HG03064 (cell line): ENCODE measurements at regions not wholly inside any gene's neighbourhood (a gene's known extent, or its start where the extent isn't known, plus 50 kb on each side); places are given as distances from the start of the nearest gene placed in this dataset.
"Not testable (repeated sequence)": the region's sequence is repeated elsewhere in the genome, so short reads cannot be mapped to it uniquely, and the experiment has no call there.

Experiments
- ATAC-seq: cut with Tn5 transposase; IDR thresholded peaks from one replicate; pipeline ENCODE4 v1.9.1; 2021; ENCODE audit warnings: low read depth; ENCODE audit not compliant: unreplicated experiment

DNA sequence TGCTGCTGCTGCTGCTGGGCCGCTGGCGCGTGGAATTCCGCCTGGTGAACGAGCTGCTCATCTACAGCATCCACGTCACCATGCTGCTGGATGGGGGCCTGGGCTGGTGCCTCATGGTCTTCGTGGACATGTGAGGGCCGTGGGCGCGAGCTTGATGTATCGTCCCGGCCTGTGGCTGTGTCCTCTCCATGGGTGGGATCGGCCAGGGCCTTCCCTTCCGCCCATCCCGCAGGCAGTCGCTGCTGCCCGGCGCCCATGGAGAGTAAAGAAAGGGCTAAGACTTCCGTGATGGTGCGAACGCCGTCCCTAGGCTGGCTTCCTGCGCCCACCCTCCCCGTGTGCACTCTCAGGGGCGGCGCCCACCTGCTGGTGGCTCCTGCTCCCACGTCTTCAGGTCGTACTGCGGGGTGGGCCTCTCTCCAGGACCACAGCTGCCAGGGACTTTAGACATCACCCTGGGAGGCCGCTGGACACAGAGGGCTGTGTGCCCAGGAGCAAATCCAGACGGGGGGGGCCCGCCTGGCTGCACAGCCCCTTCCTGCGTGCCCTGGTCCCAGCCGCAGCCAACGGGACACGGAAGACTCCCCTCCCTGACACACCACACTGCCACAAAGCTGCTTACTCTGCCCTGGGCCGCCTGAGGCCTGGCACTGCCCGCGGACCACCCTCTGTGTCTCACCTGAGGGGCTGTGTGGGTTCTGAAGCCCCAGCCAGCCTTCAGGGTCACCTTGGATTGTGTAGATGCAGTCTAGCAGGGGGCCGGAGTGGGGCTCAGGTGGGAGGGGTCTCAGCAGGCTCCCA is 167.5 kb downstream of the SEPTIN7 start:
- ATAC-seq, result no peak

DNA sequence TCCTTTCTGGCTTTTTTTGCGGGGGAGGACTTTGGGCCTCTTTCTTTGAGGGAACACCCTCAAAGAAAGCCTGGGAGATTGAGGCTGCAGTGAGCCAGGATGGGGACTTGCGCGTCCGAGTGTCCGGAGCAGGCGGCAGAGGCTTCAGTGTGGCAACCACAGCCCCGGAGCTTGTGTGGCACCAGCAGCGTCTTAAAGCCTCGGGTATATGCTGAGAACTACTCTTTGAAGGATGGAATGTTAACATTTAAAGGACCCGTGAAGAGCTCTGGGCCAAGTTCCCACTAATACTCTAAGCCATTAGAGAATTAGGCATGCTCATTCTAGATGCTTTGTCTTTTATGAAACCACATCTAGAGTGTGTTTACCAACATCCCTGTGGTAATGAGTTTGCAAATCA is 168.2 kb downstream of the SEPTIN7 start:
- ATAC-seq, result no peak

DNA sequence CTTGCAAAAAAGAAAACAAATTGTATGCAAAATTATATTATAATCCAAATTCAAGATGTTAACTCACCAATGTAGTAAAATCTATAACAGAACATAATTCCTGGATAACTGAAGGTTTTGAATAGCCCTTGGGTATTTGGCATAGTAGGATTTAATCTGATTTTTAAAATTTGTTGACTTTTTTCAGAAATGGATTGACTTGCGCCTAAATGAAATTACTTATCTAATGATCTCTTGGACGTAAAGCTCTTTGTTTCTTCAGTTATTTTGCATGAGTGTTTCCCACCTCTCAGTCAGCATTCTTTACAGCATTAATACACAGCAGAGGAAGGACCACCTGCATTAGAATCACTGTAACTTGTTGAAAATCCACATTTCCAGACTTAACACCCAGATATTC is 169.6 kb downstream of the SEPTIN7 start:
- no peak for ATAC-seq

DNA sequence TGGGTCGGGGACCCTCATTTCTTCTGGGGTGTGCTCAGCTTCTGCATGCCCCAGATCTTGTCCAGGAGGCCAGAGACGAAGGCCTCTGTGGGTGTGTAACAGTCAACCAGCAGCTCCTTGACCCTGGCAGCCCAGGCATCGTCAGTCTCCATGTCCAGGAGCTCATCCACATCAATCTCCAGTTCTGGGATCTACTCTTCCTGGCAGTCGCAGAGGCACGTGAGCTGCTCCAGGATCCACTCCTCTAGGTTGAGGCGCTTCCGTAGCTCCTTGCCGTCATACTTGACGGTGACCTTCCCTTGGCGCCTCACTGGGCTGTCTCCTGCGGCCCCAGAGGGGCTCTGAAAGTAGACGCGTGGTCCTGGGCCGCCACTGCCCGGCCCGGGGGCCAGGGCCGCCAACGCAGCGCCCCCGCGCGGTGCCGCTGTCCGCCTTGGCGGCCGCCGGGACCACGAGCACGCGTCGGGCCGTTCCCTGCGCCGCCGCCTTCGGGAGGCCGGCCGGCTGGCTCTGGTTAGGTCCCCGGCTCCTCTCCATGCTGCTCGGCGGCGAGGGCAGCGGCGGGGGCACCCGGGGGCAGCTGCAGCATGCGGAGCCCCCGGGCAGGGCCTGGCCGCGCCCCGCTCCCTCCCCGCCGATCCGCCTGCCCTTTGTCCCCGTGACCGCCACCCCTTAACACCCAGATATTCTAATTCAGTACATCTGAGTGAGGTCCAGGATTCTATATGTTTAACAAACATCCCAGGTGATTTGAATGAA is 170.5 kb downstream of the SEPTIN7 start:
- no peak for ATAC-seq

DNA sequence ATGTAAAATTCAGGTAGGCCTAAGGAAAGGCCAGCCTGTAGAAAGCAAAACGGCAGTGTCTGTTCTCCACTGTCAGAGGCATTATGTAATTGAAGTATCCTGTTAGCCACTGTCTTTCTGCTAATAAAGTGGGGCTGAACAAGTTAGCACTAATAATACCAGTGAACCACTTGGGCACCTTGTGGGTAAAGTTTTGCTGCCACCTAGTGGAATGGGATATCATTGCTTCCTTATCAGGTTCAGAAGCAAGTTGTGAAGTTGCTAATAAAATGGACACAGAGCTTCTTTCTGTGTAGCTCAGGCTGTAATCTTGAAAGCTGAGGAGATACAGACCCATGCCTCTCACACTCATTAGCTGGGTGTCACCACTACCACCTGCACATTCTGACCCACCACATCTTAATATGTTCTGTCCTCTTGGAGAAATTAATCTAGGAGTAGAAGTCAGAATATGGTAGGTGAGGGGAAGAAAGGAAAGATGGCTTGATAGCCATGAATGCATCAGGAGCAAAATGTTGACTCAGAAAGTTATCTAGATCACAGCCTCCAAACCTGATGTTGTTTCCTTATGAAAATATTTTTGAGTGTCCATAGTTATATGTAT is 175.1 kb downstream of the SEPTIN7 start:
- ATAC-seq, result peak; percentile 75

DNA sequence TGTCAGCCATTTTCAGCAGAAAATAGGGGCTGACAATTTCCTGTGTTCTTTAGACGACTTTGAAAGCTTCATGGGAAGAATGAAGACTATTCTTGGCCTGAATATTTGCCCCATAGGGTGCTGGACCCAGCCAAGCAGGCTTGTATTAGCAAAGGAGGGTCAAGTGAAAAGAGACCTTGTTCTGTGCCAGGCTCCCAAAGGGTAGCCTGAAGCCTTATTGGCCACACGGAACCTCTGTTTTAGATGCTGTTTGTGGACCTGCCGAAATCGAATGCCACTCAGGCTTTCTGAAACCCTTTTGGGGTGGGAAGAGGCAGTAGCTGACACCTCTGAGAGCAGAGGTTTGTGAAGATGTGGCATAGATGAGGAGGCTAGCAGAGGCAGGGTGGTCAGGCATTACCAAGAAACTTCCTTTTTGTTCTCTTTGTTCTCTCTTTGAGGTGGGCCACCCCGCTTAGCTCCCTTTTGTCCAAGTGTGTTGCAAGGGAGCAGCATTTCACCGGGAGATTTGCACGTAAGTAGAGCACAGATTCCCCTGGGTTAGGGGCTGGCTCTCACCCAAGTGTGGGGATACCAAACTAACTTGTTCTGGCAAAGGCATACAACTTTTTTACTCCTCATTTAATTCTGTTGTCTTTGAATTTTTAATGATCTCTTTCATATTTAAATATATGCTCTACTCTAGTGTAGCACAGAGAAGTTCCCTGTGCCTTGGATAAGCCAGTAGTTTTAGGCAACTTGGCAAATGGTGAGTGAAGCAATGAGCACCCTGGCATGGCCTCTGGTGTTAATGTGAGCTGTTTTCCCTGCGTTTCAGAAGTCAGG is 174.0 kb upstream of the EEPD1 start:
- not testable (repeated sequence) for ATAC-seq

DNA sequence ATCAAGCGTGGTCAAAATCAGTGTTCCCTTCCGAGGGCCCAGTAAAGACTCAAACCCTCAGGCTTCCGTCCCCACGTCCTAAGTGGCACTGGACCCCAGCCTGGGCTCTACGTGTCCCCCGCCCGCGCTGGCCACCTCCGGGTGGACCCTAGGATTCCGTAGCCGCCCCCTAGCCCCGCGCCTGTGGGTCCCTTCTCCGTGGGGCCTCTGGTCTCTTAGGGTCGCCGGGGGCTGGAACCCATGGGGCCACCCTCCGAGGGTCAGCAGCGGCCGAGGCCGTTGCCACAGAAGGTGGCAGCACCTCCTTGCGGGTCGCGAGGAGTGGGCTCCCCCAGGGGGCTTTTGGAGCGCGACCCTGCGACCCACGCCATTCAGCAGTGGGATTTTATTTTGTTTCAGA is 170.5 kb upstream of the EEPD1 start:
- no peak for ATAC-seq

DNA sequence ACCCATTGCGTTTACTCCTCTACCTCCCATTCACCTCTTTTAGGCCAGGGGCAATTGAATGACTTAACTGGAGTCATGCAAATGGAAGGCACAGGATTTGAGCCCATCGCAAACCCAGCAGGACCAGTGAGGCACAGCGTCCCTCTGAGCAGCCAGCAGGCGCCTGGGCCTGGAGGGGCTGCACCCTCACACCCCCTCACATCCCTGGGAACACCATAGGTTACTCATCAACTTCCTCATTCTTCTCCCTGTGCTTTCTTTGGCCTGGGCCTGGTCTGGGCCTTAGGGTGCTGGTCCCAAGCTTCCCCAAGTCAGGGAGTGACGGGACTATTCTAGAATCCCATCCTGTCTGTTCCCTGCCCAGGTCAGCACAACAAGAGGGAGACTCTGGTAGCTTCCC is 169.4 kb upstream of the EEPD1 start:
- ATAC-seq, result no peak

DNA sequence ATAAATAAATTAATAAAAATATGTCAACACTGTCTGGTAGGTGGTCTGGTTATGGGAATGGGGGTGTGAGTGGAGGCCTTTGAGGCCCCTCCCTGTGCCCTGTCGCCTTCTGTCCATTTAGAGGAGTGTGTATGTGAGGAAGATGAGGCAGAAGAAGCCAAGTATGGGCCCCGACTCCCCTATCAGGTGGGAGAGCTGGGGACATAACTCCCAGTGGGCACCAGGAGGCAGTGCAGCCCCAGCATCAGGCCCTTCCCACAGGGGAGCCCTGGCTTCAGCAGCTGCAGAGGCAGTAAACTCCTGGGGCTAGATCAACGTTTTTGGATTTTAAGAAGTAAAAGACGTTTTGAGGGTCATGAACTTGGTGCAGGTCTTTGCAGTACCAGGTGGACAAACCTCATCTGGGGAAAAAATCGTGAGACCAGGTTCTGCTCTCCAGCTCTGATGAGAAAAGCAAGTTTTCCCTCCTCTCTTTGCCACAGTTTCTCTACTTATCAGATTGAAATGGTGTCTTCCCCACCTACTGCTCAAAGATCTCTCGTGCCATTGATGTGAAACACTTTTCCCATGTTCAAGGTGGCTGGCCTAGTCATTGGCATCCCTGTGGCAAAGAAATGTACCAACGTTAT is 167.8 kb upstream of the EEPD1 start:
- peak; percentile 90 for ATAC-seq

DNA sequence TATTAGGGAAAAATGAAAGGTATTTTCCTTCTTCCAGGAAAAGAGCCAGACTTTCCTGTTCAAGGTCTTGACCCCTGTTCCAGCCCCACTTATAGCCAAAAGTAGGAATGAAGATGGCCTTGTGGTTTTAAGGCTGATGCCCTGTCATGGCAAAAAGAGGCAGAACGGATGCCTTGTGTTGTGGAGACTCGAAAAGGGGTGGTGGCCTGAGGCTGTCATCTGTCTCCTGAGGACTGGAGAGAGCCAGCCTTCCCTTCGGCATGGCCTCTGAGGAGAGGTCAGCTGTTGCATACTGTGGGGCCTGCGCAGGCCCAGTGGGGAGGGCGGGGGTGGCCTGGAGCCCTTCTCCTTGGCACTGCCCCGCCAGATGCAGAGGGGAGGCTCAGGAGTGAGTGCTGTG is 166.0 kb upstream of the EEPD1 start:
- no peak for ATAC-seq

DNA sequence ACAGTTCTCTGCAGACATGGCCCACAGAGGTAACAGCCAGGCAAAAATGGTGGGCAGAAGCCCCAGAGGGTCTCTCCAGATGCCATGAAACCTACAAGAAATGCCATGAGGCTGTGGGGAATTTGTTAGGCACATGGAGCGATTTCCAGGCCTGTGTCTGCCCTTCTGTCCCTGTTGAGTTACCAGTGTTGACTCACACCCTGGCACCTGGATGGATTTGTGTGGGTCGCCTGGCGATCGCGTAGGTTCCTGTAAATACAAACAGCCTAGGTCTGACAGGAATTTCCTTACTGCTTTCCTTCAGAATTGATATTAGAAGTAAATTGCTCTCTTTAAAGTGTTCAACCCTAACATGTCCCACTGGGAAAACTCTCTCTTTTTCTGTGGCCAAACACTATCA is 164.9 kb upstream of the EEPD1 start:
- no peak for ATAC-seq

DNA sequence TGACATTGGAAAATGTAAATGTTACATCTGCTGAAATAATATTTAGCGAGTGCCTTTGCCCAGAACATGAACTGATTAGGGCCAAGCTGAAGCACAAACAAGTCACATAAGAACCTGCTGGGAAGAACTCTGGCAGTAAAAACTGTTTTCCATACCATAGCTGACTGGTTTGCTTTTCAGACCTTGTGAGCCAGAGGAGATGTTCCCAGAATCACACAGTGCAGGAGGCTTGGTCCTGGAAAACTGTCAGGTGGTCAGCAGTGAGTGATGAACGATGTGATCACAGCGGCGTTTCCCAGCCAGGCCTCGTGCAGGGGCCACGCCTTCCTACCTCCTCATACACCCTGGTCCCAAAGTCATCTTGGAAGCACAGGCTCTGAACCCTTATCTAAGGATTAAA is 164.2 kb upstream of the EEPD1 start:
- ATAC-seq, result no peak

DNA sequence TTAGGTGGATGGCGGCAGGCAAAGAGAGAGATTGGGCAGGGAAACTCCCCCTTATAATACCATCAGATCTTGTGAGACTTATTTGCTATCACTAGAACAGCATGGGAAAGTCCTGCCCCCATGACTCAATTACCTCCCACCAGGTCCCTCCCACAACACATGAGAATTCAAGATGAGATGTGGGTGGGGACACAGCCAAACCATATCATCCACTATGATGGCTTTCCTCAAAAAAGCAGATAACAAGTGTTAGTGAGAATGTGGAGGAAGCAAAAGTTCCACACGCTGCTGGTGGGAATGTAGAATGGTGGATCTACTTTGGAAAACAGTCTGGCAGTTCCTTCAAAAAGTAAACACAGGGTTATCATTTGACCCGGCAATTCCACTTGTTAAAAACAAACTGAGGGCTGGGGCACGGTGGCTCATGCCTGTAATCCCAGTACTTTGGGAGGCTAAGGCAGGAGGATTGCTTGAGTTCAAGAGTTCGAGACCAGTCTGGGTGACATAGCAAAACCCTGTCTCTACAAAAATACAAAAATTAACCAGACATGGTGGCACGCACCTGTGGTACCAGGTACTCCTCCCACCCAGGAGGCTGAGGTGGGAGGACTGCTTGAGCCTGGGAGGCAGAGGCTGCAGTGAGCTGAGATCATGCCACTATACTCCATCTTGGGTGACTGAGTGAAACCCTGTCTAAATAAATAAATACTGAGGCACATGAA is 161.4 kb upstream of the EEPD1 start:
- no peak for ATAC-seq

DNA sequence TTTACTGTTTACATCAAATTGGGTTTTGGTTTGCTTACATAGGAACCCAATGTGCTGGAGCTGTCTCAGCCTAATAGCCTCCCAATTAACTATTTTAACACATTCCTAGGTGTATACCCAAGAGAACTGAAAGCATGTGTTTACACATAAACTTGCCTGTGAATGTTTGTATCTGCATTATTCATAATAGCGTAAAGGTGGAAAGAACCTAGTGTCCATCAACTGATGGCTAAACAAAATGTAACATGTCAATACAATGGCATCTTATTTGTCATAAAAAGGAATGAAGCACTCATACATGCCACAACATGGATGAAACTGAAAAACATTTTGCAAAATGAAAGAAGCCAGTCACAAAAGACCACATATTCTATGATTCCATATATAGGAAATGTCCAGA is 160.6 kb upstream of the EEPD1 start:
- ATAC-seq, result no peak

DNA sequence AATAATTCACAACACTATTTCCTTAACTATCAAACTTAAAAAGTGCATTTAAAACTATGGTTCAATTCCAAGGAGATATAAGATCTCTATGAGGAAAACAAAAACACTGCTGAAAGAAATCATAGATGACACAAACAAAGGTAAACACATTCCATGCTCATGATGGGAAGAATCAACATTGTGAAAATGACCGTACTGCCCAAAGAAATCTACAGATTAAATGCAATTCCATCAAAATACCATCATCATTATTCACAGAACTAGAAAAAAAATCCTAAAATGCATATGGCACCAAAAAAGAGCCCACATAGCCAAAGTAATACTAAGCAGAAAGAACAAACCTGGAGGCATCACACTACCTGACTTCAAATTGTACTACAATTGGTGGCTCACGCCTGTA is 159.9 kb upstream of the EEPD1 start:
- ATAC-seq, result no peak

DNA sequence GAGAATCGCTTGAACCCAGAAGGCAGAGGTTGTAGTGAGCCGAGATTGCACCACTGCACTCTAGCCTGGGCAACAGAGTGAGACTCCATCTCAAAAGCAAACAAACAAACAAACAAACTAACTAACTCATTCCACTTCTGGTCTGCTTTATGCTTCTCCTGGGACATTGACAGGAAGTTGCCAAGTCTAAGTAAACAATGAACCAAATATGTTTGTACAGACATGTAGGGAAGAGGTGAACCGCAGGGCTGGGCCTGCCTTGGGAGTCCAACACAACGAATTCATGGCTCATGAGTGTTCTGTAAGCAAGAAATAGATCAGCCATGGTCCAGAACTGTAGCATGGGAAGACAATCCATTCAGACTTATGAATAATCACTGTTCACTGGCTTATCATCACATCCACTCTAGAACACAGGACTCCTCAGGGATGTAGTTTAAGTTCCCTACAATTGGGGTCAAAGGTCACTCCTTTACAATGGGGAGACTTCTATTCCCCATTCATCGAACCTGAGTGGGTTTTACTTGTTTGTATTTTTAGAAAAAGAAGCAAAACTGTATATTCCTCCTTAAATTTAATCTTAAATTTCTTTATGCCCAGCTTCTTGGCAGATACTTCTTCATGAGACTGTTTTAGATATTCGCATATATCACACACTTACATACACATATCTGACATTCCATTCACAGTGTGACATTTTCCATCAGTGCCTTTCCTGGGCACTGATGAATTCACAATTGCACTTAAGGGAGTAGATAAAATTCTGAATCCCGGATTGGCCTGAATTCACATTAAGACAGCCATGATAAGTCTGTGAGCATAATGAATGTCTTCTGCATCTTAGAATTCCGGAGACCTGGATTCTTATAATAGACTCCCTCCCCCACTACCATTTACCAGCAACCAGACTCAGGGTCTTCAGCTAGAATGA is 159.1 kb upstream of the EEPD1 start:
- no peak for ATAC-seq

DNA sequence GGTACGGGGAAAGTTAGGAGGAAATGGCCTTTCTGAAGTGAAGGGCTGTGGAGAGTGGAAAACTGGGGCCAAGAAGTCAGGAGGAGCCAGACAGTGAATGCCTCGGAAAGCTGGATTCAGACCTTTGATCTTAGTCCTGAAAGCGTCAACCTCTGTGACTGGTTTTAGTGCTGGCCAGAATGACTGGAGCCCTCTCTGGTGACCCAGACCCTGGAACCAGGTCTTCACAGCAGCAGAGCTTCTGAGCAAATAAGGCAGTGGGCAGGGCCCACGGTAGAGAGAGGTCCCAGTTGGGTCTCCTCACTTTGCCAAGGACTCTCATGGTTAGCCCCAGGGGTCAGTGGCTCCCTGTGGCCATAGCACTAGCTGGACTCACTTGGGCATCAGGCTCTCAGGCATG is 157.7 kb upstream of the EEPD1 start:
- no peak for ATAC-seq

DNA sequence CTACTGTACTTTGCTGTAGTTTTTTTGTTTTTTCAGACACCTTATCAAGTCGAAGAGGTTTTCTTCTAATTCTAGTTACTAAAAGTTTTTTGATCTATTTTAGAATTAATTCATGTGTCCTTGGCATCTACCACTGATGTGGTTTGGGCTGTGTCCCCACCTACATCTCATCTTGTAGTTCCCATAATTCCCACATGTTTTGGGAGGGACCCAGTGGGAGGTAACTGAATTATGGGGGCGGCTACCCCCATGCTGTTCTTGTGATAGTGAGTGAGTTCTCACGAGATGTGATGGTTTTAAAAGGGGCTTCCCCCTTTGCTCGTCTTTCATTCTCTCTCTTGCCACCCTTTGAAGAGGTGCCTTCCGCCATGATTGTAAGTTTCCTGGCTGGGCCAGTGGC is 154.6 kb upstream of the EEPD1 start:
- ATAC-seq, result no peak

DNA sequence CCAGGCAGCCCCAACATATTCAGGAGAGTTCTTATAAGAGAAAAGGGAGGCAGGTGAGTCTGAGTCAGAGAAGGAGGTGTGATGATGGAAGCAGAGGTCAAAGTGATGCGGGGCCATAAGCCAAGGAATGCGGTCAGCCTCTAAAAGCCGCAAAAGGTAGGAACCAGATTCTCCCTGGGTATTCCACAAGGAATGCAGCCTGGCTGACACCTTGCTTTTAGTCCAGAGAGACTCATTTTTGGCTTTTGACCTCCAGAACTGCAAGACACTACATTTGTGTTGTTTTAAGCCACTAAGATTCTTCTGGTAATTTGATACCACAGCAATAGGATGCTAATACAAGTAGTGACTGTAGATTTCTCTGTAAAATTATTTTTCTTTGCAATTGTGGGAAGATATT is 151.5 kb upstream of the EEPD1 start:
- ATAC-seq, result no peak
